Panc1 (cell line): ENCODE measurements at regions not wholly inside any gene's neighbourhood (a gene's known extent, or its start where the extent isn't known, plus 50 kb on each side); places are given as distances from the start of the nearest gene placed in this dataset.

ENCODE experiments used
- ATAC-seq: fragments of 200-7000 bp; cut with Tn5 transposase; 2 replicates; pipeline ENCODE4 v1.9.1; 2020; ENCODE audit warnings: mild to moderate bottlenecking, moderate library complexity
- BruUV-seq: library from RNA; stranded (reverse); fragments of 400-500 nt; replicated peaks from 2 replicates; lab custom pipeline; 2021; lab: Mats Ljungman, UMichigan
- CTCF ChIA-PET: fragments of 300-600 bp; sonication (Branson Sonifier 250); formaldehyde crosslinking; loops from one replicate; lab custom pipeline; 2022; ENCODE audit warnings: antibody characterized with exemption; lab: Charles Lee
- POLR2A ChIA-PET: fragments of 300-600 bp; sonication (Branson Sonifier 250); formaldehyde crosslinking; loops from one replicate; lab custom pipeline; 2022; ENCODE audit warnings: antibody characterized with exemption; lab: Charles Lee
- DNase-seq: peaks from one replicate; pipeline ENCODE4 v3.0.0-alpha.2; 2010; ENCODE audit warnings: low read depth, low spot score
- H3K27ac ChIP-seq: 2 replicates; pipeline ENCODE4 v1.5.1; 2011; ENCODE audit warnings: mild to moderate bottlenecking, low read length, inconsistent platforms
- H3K27me3 ChIP-seq: fragments of 200-500 bp; sonication (Bioruptor generic); 2 replicates; pipeline ENCODE4 v1.6.0; 2014; ENCODE audit warnings: low read length, inconsistent platforms; ENCODE audit not compliant: control insufficient read depth, insufficient read depth
- H3K36me3 ChIP-seq: fragments of 200-500 bp; sonication (Bioruptor generic); 2 replicates; pipeline ENCODE4 v1.5.1; 2014; ENCODE audit warnings: inconsistent platforms, mild to moderate bottlenecking, low read length, moderate library complexity; ENCODE audit not compliant: control insufficient read depth, insufficient read depth
- H3K4me1 ChIP-seq: 2 replicates; pipeline ENCODE4 v1.5.1; 2011; ENCODE audit warnings: inconsistent platforms, mild to moderate bottlenecking, low read length, moderate library complexity; ENCODE audit not compliant: control insufficient read depth, insufficient read depth
- H3K4me3 ChIP-seq, 2 experiments: 2 replicates each; pipeline ENCODE4 v1.5.1; 2011 to 2012; ENCODE audit warnings: low read depth in 2 of 2, low read length in 2 of 2, mild to moderate bottlenecking in 2 of 2, inconsistent platforms in 1 of 2, moderate library complexity in 1 of 2
- H3K9me3 ChIP-seq: fragments of 200-500 bp; sonication (Bioruptor generic); 2 replicates; pipeline ENCODE4 v1.5.1; 2014; ENCODE audit warnings: low read depth, mild to moderate bottlenecking, inconsistent platforms, low read length, moderate library complexity; ENCODE audit not compliant: control insufficient read depth, insufficient read depth
- CTCF ChIP-seq: fragments of 450-650 bp; IDR thresholded peaks from 2 replicates; pipeline ENCODE4 v1.5.1; 2017; ENCODE audit warnings: mild to moderate bottlenecking
- POLR2AphosphoS5 ChIP-seq: IDR thresholded peaks from 2 replicates; pipeline ENCODE4 v1.6.1; 2012; ENCODE audit warnings: mild to moderate bottlenecking, low read depth, low read length, moderate library complexity
- REST ChIP-seq, 2 experiments: IDR thresholded peaks; 2 replicates each; pipeline ENCODE4 v1.6.1; 2011 to 2012; ENCODE audit warnings: low read depth in 2 of 2, control low read depth in 1 of 2, low read length in 1 of 2, mild to moderate bottlenecking in 1 of 2, moderate library complexity in 1 of 2; ENCODE audit not compliant: insufficient read depth in 1 of 2
- SIN3A ChIP-seq: IDR thresholded peaks from 2 replicates; pipeline ENCODE4 v1.6.1; 2012; ENCODE audit warnings: low read depth, mild to moderate bottlenecking, low read length, moderate library complexity, borderline replicate concordance; ENCODE audit not compliant: insufficient read depth
- TCF7L2 ChIP-seq: IDR thresholded peaks from 2 replicates; pipeline ENCODE4 v1.6.1; 2011; ENCODE audit warnings: mild to moderate bottlenecking, low read depth, low read length, inconsistent platforms
- in situ Hi-C: cut with HindIII; loops from 2 replicates; pipeline ENCODE4 v1.10.0; 2016; ENCODE audit warnings: low sequenced_read_pairs, low pct_unique_long_range_greater_than_20kb
- intact Hi-C: fragments of 100-400 bp; cut with micrococcal nuclease; formaldehyde crosslinking; loops from one replicate; pipeline ENCODE4 v1.10.0; 2022; ENCODE audit not compliant: unreplicated experiment

- H3K4me3 ChIP-seq: no peak overlapping the region
- ATAC-seq (no peak), DNase-seq (no peak)
- intact Hi-C loops (no loop called here), in situ Hi-C loops (no loop called here)
- no peaks in the 10 kb centered on the region for H3K4me1 ChIP-seq
- H3K9me3 ChIP-seq: no peaks in the 10 kb centered on the region
- no peak overlapping the region for H3K27ac ChIP-seq
- TF ChIP-seq CTCF (no peak), REST (IDR thresholded peaks at IDR 0.05; ENCODE audit: insufficient read depth in 1 of 2, low read depth in 2 of 2, low read length in 1 of 2) (no peak), POLR2AphosphoS5 (no peak), TCF7L2 (no peak), SIN3A (no peak)
- H3K36me3 ChIP-seq: no peaks in the 10 kb centered on the region
- CTCF ChIA-PET: no interaction called here
- BruUV-seq: no TSS peak
- POLR2A ChIA-PET: no interaction called here
- H3K27me3 ChIP-seq: no peaks in the 10 kb centered on the region
These were observed 387.3 kb upstream of the ADGRB3 start for GRCh38 chr6:68247782-68248181.

GRCh38 chr6:68240726-68241125, 394.4 kb upstream of the ADGRB3 start:
- intact Hi-C loops (no loop called here), in situ Hi-C loops (no loop called here)
- no peaks in the 10 kb centered on the region for H3K9me3 ChIP-seq
- TF ChIP-seq TCF7L2: no peak
- no peak for TF ChIP-seq CTCF
- BruUV-seq: no TSS peak
- ATAC-seq (no peak), DNase-seq (no peak)
- H3K4me3 ChIP-seq: no peak overlapping the region
- POLR2A ChIA-PET: no interaction called here
- no peak overlapping the region for H3K27ac ChIP-seq
- CTCF ChIA-PET: no interaction called here
- no peaks in the 10 kb centered on the region for H3K36me3 ChIP-seq
- no peaks in the 10 kb centered on the region for H3K4me1 ChIP-seq
- no peaks in the 10 kb centered on the region for H3K27me3 ChIP-seq

GRCh38 chr6:68239034-68239433, 396.0 kb upstream of the ADGRB3 start:
- Histone ChIP-seq H3K36me3 (no peaks in the 10 kb centered on the region), H3K4me1 (no peaks in the 10 kb centered on the region), H3K9me3 (no peaks in the 10 kb centered on the region), H3K27ac (no peak overlapping the region), H3K4me3 (no peak overlapping the region), H3K27me3 (no peaks in the 10 kb centered on the region)
- no peak for TF ChIP-seq POLR2AphosphoS5
- no TSS peak for BruUV-seq
- in situ Hi-C loops (no loop called here), intact Hi-C loops (no loop called here)
- DNase-seq: no peak
- CTCF ChIA-PET: no interaction called here
- POLR2A ChIA-PET: no interaction called here
- no peak for ATAC-seq
